Peyer's patch (tissue), 4 donors: ENCODE measurements at regions not wholly inside any gene's neighbourhood (a gene's known extent, or its start where the extent isn't known, plus 50 kb on each side); places are given as distances from the start of the nearest gene placed in this dataset.
"Not testable (repeated sequence)": the region's sequence is repeated elsewhere in the genome, so short reads cannot be mapped to it uniquely, and the experiment has no call there.

Experiments used
- DNase-seq, 3 donors: peaks; one replicate each; pipeline ENCODE4 v3.0.0-alpha.2; 2017 to 2019
- H3K27ac ChIP-seq, 4 donors: fragments of 200-600 bp; sonication (generic); one replicate each; pipeline ENCODE4 v1.5.1; 2016 to 2019
- H3K27me3 ChIP-seq, 2 donors: fragments of 200-600 bp; sonication (generic); one replicate each; pipeline ENCODE4 v1.5.1; 2019
- H3K36me3 ChIP-seq, 3 donors: fragments of 200-600 bp; sonication (generic); one replicate each; pipeline ENCODE4 v1.5.1; 2016 to 2019
- H3K4me1 ChIP-seq, 4 donors: fragments of 200-600 bp; sonication (generic); one replicate each; pipeline ENCODE4 v1.5.1; 2016 to 2019
- H3K4me3 ChIP-seq, 4 donors: fragments of 200-600 bp; sonication (generic); 1 replicate in 3 of 4; 2 replicates in 1 of 4; pipeline ENCODE4 v1.5.1; 2016 to 2019; ENCODE audit warnings: mild to moderate bottlenecking in 1 of 4
- H3K9me3 ChIP-seq, 4 donors: fragments of 200-600 bp; sonication (generic); one replicate each; pipeline ENCODE4 v1.5.1; 2016 to 2019; ENCODE audit warnings: mild to moderate bottlenecking in 1 of 4
- POLR2A ChIP-seq, 2 donors: fragments of 450-650 bp; IDR thresholded peaks; one replicate each; pipeline ENCODE4 v1.5.1; 2017; ENCODE audit warnings: antibody characterized with exemption in 2 of 2, mild to moderate bottlenecking in 2 of 2, moderate library complexity in 2 of 2
- TF ChIP-seq, protein P1 (sequence below), 6 experiments: fragments of 450-650 bp in 4 of 6; fragments of 200-600 bp in 2 of 6; sonication (generic) in 1 of 6; IDR thresholded peaks; one replicate each; pipeline ENCODE4 v1.5.1; 2017 to 2019; ENCODE audit warnings: antibody characterized with exemption in 6 of 6, mild to moderate bottlenecking in 3 of 6, moderate library complexity in 1 of 6

DNA sequence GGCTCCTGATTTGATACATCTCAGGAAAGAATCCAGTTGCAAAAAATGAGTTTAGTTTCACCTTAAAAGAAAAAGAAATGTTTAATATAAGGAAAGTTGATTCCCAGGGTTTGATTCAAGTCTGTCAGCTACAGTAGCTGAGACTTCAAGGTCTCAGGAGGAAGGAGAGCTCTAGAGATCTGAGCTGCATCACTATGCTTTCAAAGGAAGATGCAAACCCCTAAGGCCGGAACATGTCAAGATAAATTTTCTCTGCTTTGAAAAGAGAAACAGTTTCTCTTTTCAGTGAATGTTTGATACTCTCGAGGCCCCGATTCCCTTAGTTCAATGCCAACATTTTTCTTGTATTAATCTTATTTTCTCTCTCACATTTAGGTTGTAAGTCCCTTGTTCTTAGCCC, 128.6 kb downstream of the RGPD3 start:
- Histone ChIP-seq H3K4me3 (no peak overlapping the region), H3K27me3 (no peaks in the 10 kb centered on the region), H3K27ac (no peak overlapping the region), H3K4me1 (peaks cover 0 to 3% (median 0%) of the 10 kb centered on the region in 4 donors), H3K36me3 (no peaks in the 10 kb centered on the region), H3K9me3 (no peaks in the 10 kb centered on the region)
- no peak for TF ChIP-seq POLR2A (IDR thresholded peaks at IDR 0.05)
- TF ChIP-seq, protein P1, sequence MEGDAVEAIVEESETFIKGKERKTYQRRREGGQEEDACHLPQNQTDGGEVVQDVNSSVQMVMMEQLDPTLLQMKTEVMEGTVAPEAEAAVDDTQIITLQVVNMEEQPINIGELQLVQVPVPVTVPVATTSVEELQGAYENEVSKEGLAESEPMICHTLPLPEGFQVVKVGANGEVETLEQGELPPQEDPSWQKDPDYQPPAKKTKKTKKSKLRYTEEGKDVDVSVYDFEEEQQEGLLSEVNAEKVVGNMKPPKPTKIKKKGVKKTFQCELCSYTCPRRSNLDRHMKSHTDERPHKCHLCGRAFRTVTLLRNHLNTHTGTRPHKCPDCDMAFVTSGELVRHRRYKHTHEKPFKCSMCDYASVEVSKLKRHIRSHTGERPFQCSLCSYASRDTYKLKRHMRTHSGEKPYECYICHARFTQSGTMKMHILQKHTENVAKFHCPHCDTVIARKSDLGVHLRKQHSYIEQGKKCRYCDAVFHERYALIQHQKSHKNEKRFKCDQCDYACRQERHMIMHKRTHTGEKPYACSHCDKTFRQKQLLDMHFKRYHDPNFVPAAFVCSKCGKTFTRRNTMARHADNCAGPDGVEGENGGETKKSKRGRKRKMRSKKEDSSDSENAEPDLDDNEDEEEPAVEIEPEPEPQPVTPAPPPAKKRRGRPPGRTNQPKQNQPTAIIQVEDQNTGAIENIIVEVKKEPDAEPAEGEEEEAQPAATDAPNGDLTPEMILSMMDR (IDR thresholded peaks at IDR 0.05) = no peak
- no peak for DNase-seq

DNA sequence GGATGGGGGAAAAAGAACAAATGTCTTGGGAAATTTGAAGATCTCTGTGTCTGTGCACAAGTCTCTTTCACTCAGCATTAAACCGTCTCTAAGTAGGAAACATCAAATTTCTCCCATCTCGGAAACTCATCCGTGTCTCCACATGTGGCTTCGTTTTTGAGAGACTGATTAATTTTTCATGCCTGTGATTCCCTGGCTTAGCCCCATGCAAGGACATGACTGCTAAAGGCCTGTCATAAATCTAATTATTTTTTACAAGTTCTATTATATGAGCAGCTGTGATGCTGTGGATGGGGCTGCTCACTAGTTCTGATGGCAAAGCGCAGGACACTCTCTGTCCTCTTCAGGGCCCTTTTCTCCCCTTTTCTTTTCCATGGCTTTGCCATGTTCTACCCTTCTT, 129.1 kb downstream of the RGPD3 start:
- Histone ChIP-seq H3K36me3 (no peaks in the 10 kb centered on the region), H3K4me1 (peaks cover 0 to 3% (median 0%) of the 10 kb centered on the region in 4 donors), H3K9me3 (no peaks in the 10 kb centered on the region), H3K27ac (no peak overlapping the region), H3K27me3 (no peaks in the 10 kb centered on the region), H3K4me3 (no peak overlapping the region)
- TF ChIP-seq, protein P1 (IDR thresholded peaks at IDR 0.05) = no peak
- TF ChIP-seq POLR2A (IDR thresholded peaks at IDR 0.05) = no peak
- no peak for DNase-seq

DNA sequence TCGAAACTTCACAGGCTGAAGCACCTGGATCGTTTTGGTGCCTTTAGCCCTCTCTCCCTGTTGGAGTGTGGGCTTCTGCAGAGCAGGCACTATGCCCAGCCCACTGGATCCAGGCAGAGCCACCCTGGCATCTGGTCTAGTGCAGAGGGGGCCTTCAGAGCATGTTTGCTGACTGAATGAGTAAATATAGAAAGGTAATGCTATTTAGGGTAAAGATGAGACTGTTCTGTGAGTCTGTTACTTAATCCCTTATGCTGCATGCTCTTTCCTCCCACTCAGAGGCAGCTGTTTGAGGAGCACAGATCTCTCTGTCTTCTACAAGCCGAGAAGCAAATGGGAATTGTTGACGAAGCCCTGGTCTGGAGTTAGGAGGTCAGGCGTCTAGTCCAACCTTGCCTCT, 130.2 kb downstream of the RGPD3 start:
- Histone ChIP-seq H3K36me3 (no peaks in the 10 kb centered on the region), H3K4me3 (no peak overlapping the region), H3K9me3 (no peaks in the 10 kb centered on the region), H3K4me1 (no peaks in the 10 kb centered on the region), H3K27ac (no peak overlapping the region), H3K27me3 (no peaks in the 10 kb centered on the region)
- no peak for DNase-seq
- TF ChIP-seq, protein P1 (IDR thresholded peaks at IDR 0.05) = no peak
- TF ChIP-seq POLR2A (IDR thresholded peaks at IDR 0.05) = no peak

DNA sequence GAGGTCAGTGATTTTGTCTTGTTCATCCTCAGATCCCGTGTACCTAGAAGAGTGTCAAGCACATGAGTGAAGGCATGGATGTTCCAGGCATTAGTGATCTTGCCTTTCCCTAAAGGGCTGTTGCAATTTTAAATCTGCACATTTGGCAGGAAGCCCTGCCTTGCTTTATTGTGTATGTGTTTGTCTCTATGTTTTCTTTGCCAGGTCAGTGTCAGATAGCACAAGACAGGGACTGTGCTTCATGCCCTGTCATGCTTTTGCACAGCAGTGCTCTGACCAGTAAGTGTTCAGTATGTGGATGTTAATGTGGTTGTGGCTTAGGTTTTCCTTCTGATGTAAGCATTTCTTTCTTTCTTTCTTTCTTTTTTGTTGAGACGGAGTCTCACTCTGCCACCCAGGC, 131.5 kb downstream of the RGPD3 start:
- no peak overlapping the region for H3K4me3 ChIP-seq
- H3K27me3 ChIP-seq = no peaks in the 10 kb centered on the region
- H3K27ac ChIP-seq = no peak overlapping the region
- DNase-seq = no peak
- H3K36me3 ChIP-seq = no peaks in the 10 kb centered on the region
- H3K9me3 ChIP-seq = no peaks in the 10 kb centered on the region
- TF ChIP-seq POLR2A (IDR thresholded peaks at IDR 0.05) = no peak
- TF ChIP-seq, protein P1 (IDR thresholded peaks at IDR 0.05) = no peak
- no peaks in the 10 kb centered on the region for H3K4me1 ChIP-seq

DNA sequence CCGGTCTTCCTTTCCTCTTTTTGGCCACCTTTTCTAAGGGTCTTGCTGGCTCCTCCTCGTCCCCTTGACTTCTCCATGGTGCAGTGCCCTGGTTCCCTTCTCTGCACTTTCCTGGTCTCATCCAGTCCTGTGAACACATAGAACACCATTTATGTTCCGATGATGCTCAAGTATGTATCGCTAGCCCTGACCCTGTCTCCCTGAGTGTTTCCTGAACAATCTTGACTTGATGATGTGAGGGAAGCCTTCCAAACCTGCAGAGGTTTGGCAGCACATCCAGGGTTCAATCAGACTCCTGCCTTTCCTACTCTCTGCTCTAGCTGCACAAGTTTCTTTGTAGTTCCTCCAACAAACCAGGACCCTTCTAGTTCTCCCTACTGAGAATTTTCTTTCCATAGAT, 132.1 kb downstream of the RGPD3 start:
- Histone ChIP-seq H3K36me3 (no peaks in the 10 kb centered on the region), H3K4me1 (no peaks in the 10 kb centered on the region), H3K9me3 (no peaks in the 10 kb centered on the region), H3K4me3 (no peak overlapping the region), H3K27me3 (no peaks in the 10 kb centered on the region), H3K27ac (no peak overlapping the region)
- DNase-seq = no peak
- TF ChIP-seq, protein P1 (IDR thresholded peaks at IDR 0.05) = no peak
- no peak for TF ChIP-seq POLR2A (IDR thresholded peaks at IDR 0.05)

DNA sequence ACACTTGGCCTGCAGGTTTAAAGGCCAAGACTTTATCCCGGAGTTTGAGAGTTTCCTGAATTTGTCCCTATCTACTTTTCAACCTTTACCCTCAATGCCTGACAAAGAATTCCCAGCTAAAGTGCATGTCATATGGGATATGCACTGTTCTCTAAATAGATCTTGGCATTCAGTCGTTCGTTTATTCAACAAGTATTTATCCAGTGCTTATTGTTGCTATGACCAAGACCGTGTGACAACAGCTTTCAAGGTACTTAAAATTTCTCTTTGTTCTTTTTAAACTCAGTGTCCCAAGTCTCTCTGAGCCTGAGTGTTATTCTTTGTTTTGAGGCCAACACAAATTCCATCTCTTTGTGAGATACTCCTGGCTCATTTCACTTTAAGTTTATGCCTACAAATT, 133.4 kb downstream of the RGPD3 start:
- TF ChIP-seq, protein P1 (IDR thresholded peaks at IDR 0.05) = no peak
- TF ChIP-seq POLR2A (IDR thresholded peaks at IDR 0.05) = no peak
- H3K27me3 ChIP-seq = no peaks in the 10 kb centered on the region
- H3K9me3 ChIP-seq = no peaks in the 10 kb centered on the region
- H3K4me1 ChIP-seq = no peaks in the 10 kb centered on the region
- DNase-seq = no peak
- no peak overlapping the region for H3K27ac ChIP-seq
- no peak overlapping the region for H3K4me3 ChIP-seq
- H3K36me3 ChIP-seq = no peaks in the 10 kb centered on the region

DNA sequence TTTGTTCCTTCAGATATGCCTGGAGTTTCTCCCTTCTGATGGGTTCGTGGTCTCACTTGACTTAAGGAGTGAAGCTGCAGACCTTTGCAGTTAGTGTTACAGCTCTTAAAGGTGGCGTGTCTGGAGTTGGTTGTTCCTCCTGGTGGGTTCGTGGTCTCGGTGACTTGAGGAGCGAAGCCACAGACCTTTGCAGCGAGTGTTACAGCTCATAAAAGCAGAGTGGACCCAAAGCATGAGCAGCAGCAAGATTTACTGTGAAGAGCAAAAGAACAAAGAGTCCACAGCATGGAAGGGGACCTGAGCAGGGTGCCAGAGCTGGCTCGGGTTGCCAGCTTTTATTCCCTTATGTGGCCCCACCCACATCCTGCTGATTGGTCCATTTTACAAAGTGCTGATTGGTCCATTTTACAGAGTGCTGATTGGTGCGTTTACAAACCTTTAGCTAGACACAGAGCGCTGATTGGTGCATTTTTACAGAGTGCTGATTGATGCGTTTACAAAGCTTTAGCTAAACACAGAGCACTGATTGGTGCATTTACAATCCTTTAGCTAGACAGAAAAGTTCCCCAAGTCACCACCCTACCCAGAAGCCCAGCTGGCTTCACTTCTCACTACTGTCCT, 134.8 kb downstream of the RGPD3 start:
- H3K27me3 ChIP-seq, H3K36me3 ChIP-seq, H3K9me3 ChIP-seq, H3K4me1 ChIP-seq, H3K4me3 ChIP-seq, DNase-seq, H3K27ac ChIP-seq: not testable (repeated sequence)
